PFSK-1 (cell line): ENCODE measurements at regions not wholly inside any gene's neighbourhood (a gene's known extent, or its start where the extent isn't known, plus 50 kb on each side); places are given as distances from the start of the nearest gene placed in this dataset.

ENCODE experiments used
- FOXP2 ChIP-seq: optimal IDR thresholded peaks from 2 replicates; pipeline ENCODE3; 2011; ENCODE audit warnings: borderline replicate concordance, control low read depth, inconsistent platforms; ENCODE audit not compliant: insufficient read depth; ENCODE audit errors: extremely low read length, extremely low read depth
- POLR2AphosphoS5 ChIP-seq: IDR thresholded peaks from 2 replicates; pipeline ENCODE4 v1.6.1; 2012; ENCODE audit warnings: low read depth, mild to moderate bottlenecking, control low read depth, low read length, moderate library complexity
- SIN3A ChIP-seq: IDR thresholded peaks from 2 replicates; pipeline ENCODE4 v1.6.1; 2012; ENCODE audit warnings: mild to moderate bottlenecking, low read length, moderate library complexity, borderline replicate concordance; ENCODE audit not compliant: insufficient read depth
- TAF1 ChIP-seq: IDR thresholded peaks from 2 replicates; pipeline ENCODE4 v1.6.1; 2012; ENCODE audit warnings: low read length, control low read depth, borderline replicate concordance; ENCODE audit not compliant: insufficient read depth
- TF ChIP-seq, protein P1 (sequence below), 2 experiments: IDR thresholded peaks; 2 replicates each; pipeline versions ENCODE4 v1.6.1 to v1.8.0; 2011 to 2012; ENCODE audit warnings: low read depth in 2 of 2, low read length in 2 of 2, control low read depth in 1 of 2, inconsistent platforms in 1 of 2, mild to moderate bottlenecking in 1 of 2, moderate library complexity in 1 of 2; ENCODE audit not compliant: insufficient read depth in 1 of 2

GRCh38 chr5:141793403-141793802, 84.8 kb downstream of the PCDH1 start:
- TF ChIP-seq, protein P1, sequence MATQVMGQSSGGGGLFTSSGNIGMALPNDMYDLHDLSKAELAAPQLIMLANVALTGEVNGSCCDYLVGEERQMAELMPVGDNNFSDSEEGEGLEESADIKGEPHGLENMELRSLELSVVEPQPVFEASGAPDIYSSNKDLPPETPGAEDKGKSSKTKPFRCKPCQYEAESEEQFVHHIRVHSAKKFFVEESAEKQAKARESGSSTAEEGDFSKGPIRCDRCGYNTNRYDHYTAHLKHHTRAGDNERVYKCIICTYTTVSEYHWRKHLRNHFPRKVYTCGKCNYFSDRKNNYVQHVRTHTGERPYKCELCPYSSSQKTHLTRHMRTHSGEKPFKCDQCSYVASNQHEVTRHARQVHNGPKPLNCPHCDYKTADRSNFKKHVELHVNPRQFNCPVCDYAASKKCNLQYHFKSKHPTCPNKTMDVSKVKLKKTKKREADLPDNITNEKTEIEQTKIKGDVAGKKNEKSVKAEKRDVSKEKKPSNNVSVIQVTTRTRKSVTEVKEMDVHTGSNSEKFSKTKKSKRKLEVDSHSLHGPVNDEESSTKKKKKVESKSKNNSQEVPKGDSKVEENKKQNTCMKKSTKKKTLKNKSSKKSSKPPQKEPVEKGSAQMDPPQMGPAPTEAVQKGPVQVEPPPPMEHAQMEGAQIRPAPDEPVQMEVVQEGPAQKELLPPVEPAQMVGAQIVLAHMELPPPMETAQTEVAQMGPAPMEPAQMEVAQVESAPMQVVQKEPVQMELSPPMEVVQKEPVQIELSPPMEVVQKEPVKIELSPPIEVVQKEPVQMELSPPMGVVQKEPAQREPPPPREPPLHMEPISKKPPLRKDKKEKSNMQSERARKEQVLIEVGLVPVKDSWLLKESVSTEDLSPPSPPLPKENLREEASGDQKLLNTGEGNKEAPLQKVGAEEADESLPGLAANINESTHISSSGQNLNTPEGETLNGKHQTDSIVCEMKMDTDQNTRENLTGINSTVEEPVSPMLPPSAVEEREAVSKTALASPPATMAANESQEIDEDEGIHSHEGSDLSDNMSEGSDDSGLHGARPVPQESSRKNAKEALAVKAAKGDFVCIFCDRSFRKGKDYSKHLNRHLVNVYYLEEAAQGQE (IDR thresholded peaks at IDR 0.05; ENCODE audit: insufficient read depth in 1 of 2, low read depth in 2 of 2, low read length in 2 of 2): no peak
- TF ChIP-seq SIN3A: no peak
- TF ChIP-seq TAF1: no peak
- TF ChIP-seq FOXP2: no peak
- no peak for TF ChIP-seq POLR2AphosphoS5

GRCh38 chr5:141790630-141791029, 87.6 kb downstream of the PCDH1 start:
- no peak for TF ChIP-seq TAF1
- TF ChIP-seq SIN3A: no peak
- no peak for TF ChIP-seq POLR2AphosphoS5
- no peak for TF ChIP-seq FOXP2
- TF ChIP-seq, protein P1 (IDR thresholded peaks at IDR 0.05; ENCODE audit: insufficient read depth in 1 of 2, low read depth in 2 of 2, low read length in 2 of 2): no peak

DNA sequence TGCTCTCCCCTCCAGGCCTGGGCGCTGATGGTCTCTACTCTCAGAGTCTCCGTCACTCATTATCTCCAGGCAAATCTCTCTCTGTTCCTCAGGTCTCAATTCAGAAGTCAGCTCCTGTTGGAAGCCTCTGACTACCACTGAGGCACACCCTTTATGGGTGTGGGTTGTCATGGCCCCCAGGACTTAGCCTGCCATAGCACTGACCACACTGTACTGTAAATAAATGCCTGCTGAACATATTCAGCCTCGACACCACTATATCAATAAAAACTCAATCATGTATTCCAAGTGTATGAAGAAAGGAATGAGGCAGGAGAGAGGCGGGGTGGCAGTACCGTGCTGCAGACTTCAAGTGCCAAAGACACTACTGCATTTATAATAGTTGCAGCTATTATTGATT, 88.9 kb downstream of the PCDH1 start:
- TF ChIP-seq FOXP2 (no peak), TAF1 (no peak), POLR2AphosphoS5 (no peak), SIN3A (no peak)
- TF ChIP-seq, protein P1 (IDR thresholded peaks at IDR 0.05; ENCODE audit: insufficient read depth in 1 of 2, low read depth in 2 of 2, low read length in 2 of 2): no peak

GRCh38 chr5:141788296-141788970, 89.8 kb downstream of the PCDH1 start:
- TF ChIP-seq, protein P1 (IDR thresholded peaks at IDR 0.05; ENCODE audit: insufficient read depth in 1 of 2, low read depth in 2 of 2, low read length in 2 of 2): no peak
- no peak for TF ChIP-seq SIN3A
- TF ChIP-seq FOXP2: no peak
- TF ChIP-seq POLR2AphosphoS5: no peak
- no peak for TF ChIP-seq TAF1
